Activated CD8-positive, alpha-beta T cell treated with anti-CD3 and anti-CD28 coated beads for 36 hours (primary cell): ENCODE measurements at regions not wholly inside any gene's neighbourhood (a gene's known extent, or its start where the extent isn't known, plus 50 kb on each side); places are given as distances from the start of the nearest gene placed in this dataset.

Experiments used
- ATAC-seq: fragments of 200-7000 bp; cut with Tn5 transposase; one replicate; pipeline ENCODE4 v1.10.0; 2021; ENCODE audit warnings: mild to moderate bottlenecking, moderate library complexity
- CTCF ChIA-PET: fragments of 350-600 bp; sonication (Branson Sonifier 250); formaldehyde crosslinking; loops from one replicate; lab custom pipeline; 2021; ENCODE audit warnings: antibody characterized with exemption; lab: Charles Lee
- POLR2A ChIA-PET: fragments of 350-600 bp; sonication (Branson Sonifier 250); formaldehyde crosslinking; loops from one replicate; lab custom pipeline; 2021; ENCODE audit warnings: antibody characterized with exemption; lab: Charles Lee
- DNase-seq: peaks from one replicate; pipeline ENCODE4 v3.0.0-alpha.2; 2020
- H3K27ac Mint-ChIP-seq: one replicate; pipeline ENCODE4 v1.8.0; 2021; ENCODE audit warnings: mild to moderate bottlenecking, mixed read lengths
- H3K27me3 Mint-ChIP-seq: one replicate; pipeline ENCODE4 v1.8.0; 2021; ENCODE audit warnings: mixed read lengths
- H3K36me3 Mint-ChIP-seq: one replicate; pipeline ENCODE4 v1.8.0; 2021; ENCODE audit warnings: low read depth, mixed read lengths
- H3K4me1 Mint-ChIP-seq: one replicate; pipeline ENCODE4 v1.8.0; 2021; ENCODE audit warnings: low read depth, mixed read lengths
- H3K4me3 Mint-ChIP-seq: one replicate; pipeline ENCODE4 v1.8.0; 2021; ENCODE audit warnings: mild to moderate bottlenecking, moderate library complexity, mixed read lengths
- H3K9me3 Mint-ChIP-seq: one replicate; pipeline ENCODE4 v1.8.0; 2021; ENCODE audit warnings: mixed read lengths
- intact Hi-C: fragments of 100-400 bp; cut with micrococcal nuclease; formaldehyde crosslinking; loops from one replicate; pipeline ENCODE4 v1.10.0; 2022
- TF ChIP-seq, protein P1 (sequence below): fragments of 200-600 bp; IDR thresholded peaks from one replicate; pipeline ENCODE4 v1.8.0; 2022; ENCODE audit warnings: antibody characterized with exemption, mild to moderate bottlenecking

DNA sequence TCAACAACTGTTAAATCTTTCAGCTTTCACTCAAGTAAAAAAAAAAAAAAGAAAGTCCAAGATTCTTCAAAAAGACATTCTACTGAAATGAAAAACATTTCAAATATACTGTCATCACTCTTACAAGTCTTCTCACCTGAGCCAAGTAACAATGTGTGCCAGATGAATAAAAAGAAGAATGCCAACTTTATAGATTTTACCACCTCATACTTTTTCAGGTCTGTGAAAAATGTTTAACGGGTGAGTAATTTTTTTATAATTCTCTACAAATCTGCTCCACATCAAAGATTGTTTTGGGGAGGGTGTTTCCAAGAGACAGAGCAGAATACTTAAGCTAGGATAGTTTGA is 181.0 kb upstream of the BMP4 start:
- Mint-ChIP-seq H3K36me3 (no peaks in the 10 kb centered on the region), H3K27ac (no peak overlapping the region), H3K4me1 (no peaks in the 10 kb centered on the region), H3K27me3 (no peaks in the 10 kb centered on the region), H3K4me3 (no peak overlapping the region), H3K9me3 (no peaks in the 10 kb centered on the region)
- ChIA-PET CTCF (no interaction called here), POLR2A (no interaction called here)
- no peak for ATAC-seq
- TF ChIP-seq, protein P1, sequence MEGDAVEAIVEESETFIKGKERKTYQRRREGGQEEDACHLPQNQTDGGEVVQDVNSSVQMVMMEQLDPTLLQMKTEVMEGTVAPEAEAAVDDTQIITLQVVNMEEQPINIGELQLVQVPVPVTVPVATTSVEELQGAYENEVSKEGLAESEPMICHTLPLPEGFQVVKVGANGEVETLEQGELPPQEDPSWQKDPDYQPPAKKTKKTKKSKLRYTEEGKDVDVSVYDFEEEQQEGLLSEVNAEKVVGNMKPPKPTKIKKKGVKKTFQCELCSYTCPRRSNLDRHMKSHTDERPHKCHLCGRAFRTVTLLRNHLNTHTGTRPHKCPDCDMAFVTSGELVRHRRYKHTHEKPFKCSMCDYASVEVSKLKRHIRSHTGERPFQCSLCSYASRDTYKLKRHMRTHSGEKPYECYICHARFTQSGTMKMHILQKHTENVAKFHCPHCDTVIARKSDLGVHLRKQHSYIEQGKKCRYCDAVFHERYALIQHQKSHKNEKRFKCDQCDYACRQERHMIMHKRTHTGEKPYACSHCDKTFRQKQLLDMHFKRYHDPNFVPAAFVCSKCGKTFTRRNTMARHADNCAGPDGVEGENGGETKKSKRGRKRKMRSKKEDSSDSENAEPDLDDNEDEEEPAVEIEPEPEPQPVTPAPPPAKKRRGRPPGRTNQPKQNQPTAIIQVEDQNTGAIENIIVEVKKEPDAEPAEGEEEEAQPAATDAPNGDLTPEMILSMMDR: no peak
- intact Hi-C loops: no loop called here
- no peak for DNase-seq

DNA sequence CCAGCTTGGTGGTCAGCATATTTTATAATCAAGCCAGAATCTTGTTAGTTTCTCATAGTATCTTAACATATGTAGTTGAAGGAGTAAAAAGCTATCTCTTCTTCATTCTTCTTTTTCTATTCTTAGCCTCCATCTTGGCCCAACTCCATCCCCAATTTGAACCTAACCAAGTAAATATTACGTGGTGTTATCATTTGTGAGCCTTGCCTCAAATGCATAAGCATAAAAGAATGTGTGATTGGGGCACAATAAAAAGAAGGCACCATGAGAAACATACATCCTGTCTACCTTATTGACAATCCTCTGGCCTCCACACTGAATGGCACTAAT is 181.4 kb upstream of the BMP4 start:
- H3K27ac Mint-ChIP-seq: no peak overlapping the region
- no peaks in the 10 kb centered on the region for H3K4me1 Mint-ChIP-seq
- DNase-seq: no peak
- CTCF ChIA-PET: no interaction called here
- H3K9me3 Mint-ChIP-seq: no peaks in the 10 kb centered on the region
- TF ChIP-seq, protein P1: no peak
- H3K36me3 Mint-ChIP-seq: no peaks in the 10 kb centered on the region
- POLR2A ChIA-PET: no interaction called here
- no peak overlapping the region for H3K4me3 Mint-ChIP-seq
- no peaks in the 10 kb centered on the region for H3K27me3 Mint-ChIP-seq
- no peak for ATAC-seq
- intact Hi-C loops: no loop called here

DNA sequence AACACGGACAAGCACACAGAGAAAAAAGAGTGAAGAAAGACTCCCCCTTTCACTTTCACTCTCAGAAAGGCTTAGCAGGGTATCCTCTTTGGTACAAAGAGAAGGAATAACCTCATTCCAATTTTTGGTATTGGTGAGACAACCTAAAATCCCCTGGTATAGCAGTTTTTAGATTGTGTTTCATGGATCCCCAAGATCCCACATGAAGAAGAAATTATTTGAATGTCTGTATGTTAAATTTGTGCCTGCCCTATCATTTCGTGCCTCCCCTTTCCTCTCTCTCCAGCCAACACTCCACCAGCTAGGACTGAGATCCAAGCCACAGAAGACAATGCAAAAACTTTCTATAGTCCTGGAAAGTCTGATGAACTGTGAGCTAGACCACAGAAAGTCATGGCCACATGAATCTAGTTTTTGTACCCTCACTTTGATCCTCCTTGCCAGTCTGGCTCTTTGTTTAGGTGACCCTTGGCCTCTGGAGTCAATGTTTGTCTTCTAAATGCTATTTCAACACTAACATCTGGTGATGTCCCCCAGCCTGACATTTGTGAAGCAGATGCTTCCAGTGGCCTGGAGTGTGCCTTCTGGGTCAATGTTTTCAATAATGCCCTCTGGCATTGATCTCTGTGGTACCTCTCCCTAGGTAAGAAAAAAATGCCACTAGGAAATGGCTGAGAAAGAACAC is 181.9 kb upstream of the BMP4 start:
- Mint-ChIP-seq H3K27ac (no peak overlapping the region), H3K9me3 (no peaks in the 10 kb centered on the region), H3K4me3 (no peak overlapping the region), H3K27me3 (no peaks in the 10 kb centered on the region), H3K36me3 (no peaks in the 10 kb centered on the region), H3K4me1 (no peaks in the 10 kb centered on the region)
- POLR2A ChIA-PET: no interaction called here
- TF ChIP-seq, protein P1: no peak
- CTCF ChIA-PET: no interaction called here
- DNase-seq (no peak), ATAC-seq (no peak)
- intact Hi-C loops: no loop called here

DNA sequence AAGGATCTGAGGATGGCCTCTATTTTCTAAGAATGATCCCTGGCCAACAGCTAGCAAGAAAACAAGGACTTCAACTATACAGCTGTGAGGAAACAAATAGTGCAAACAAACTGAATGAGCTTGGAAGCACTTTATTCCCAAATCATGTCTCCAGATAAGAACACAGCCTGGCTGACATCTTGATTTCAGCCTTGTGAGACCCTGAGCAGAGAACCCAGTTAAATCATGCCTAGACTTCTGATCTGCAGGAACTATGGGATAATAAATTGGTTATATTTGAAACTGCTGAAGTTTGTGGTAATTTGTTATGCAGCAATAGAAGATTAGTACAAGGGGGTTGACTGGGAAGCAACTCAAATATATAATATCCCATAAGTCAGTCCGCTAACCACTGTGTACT is 183.9 kb upstream of the BMP4 start:
- TF ChIP-seq, protein P1: no peak
- ChIA-PET CTCF (interaction anchor here (1.5 kb wide), 1 partner anchor 34 kb away, joined by 5 read pairs; no protein-coding TSS in a partner anchor), POLR2A (no interaction called here)
- H3K9me3 Mint-ChIP-seq: no peaks in the 10 kb centered on the region
- H3K36me3 Mint-ChIP-seq: no peaks in the 10 kb centered on the region
- intact Hi-C loops: no loop called here
- H3K4me3 Mint-ChIP-seq: no peak overlapping the region
- DNase-seq (no peak), ATAC-seq (no peak)
- no peaks in the 10 kb centered on the region for H3K4me1 Mint-ChIP-seq
- H3K27me3 Mint-ChIP-seq: no peaks in the 10 kb centered on the region
- no peak overlapping the region for H3K27ac Mint-ChIP-seq

DNA sequence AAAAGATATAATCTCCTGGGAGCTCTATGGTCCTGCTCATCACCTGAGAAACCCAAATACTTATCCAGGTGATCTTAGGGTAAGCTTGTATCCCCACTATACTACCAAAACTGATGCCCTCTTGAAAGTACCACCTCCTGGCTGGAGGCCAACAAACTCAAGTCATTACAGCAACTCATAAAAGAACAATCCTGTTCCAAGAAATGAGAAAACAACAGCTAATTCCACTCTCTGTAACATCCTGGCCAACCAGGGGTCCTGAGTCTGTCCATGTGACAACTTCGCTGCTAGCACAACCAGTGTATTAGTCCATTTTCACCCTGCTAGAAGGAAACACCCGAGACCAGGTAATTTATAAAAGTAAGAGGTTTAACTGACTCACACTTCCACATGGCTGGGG is 190.0 kb upstream of the BMP4 start:
- intact Hi-C loops: no loop called here
- H3K4me3 Mint-ChIP-seq: no peak overlapping the region
- H3K9me3 Mint-ChIP-seq: peaks cover 11% of the 10 kb centered on the region
- no peak for DNase-seq
- H3K4me1 Mint-ChIP-seq: no peaks in the 10 kb centered on the region
- CTCF ChIA-PET: interaction anchor here (0.7 kb wide), 1 partner anchor 19 kb away, joined by 3 read pairs; no protein-coding TSS in a partner anchor
- no peak overlapping the region for H3K27ac Mint-ChIP-seq
- POLR2A ChIA-PET: no interaction called here
- TF ChIP-seq, protein P1: no peak
- no peaks in the 10 kb centered on the region for H3K27me3 Mint-ChIP-seq
- no peaks in the 10 kb centered on the region for H3K36me3 Mint-ChIP-seq
- ATAC-seq: no peak
